ENCODE measurements at regions not wholly inside any gene's neighbourhood (a gene's known extent, or its start where the extent isn't known, plus 50 kb on each side); places are given as distances from the start of the nearest gene placed in this dataset.
"Not testable (repeated sequence)": the region's sequence is repeated elsewhere in the genome, so short reads cannot be mapped to it uniquely, and the experiment has no call there.

DNA sequence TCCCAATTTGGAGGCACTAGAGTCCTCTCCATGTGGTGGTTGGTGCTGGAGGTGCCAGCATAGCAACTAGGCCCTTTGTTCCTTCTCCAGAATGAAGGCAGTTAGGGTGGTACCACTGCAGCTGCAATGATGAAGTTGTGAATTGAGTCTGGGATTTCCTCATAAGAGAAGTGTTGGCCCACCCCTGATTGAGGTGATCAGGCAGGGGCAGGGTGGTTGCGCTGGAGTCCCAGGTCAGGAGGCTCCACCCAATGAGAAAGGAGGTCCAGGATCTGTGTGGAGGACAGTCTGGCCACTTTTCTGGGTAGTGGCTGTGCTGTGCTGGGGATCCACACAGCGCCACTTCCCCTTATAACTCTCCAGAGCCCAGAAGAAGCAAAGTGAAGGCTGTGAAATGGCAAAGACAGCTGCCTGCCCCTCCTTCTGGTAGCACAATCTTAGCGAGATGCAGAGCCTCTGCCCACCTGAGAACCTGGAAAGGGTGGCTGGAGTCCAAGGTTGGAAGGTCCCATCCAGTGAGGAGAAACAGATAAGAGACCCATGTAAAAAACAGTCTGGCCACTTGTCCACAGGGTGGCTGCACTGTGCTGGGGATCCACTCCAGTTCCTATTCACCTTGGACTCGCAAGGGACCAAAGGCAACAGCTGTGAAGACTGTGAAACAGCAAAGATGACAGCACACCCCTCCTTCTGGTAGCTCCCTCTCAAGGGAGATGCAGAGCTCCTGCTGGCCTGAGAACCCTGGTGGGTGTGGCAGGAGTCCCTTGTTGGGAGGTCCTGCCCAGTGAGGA, 124.6 kb downstream of the RRAGB start:
- Histone ChIP-seq H3K36me3 (ENCODE audit: control insufficient read depth, insufficient read depth, low read length) (no peaks in the 10 kb centered on the region), H3K4me3 (replicated peaks; ENCODE audit: low read depth, low read length) (no peak overlapping the region), H3K27me3 (replicated peaks; ENCODE audit: control insufficient read depth, insufficient read depth, low read length) (no peaks in the 10 kb centered on the region)
- no peak for DNase-seq (ENCODE audit: extremely low read depth, insufficient read length)
- TF ChIP-seq, protein P1, sequence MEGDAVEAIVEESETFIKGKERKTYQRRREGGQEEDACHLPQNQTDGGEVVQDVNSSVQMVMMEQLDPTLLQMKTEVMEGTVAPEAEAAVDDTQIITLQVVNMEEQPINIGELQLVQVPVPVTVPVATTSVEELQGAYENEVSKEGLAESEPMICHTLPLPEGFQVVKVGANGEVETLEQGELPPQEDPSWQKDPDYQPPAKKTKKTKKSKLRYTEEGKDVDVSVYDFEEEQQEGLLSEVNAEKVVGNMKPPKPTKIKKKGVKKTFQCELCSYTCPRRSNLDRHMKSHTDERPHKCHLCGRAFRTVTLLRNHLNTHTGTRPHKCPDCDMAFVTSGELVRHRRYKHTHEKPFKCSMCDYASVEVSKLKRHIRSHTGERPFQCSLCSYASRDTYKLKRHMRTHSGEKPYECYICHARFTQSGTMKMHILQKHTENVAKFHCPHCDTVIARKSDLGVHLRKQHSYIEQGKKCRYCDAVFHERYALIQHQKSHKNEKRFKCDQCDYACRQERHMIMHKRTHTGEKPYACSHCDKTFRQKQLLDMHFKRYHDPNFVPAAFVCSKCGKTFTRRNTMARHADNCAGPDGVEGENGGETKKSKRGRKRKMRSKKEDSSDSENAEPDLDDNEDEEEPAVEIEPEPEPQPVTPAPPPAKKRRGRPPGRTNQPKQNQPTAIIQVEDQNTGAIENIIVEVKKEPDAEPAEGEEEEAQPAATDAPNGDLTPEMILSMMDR (IDR thresholded peaks at IDR 0.05; ENCODE audit: insufficient read depth, low read length, poor library complexity, severe bottlenecking): no peak

DNA sequence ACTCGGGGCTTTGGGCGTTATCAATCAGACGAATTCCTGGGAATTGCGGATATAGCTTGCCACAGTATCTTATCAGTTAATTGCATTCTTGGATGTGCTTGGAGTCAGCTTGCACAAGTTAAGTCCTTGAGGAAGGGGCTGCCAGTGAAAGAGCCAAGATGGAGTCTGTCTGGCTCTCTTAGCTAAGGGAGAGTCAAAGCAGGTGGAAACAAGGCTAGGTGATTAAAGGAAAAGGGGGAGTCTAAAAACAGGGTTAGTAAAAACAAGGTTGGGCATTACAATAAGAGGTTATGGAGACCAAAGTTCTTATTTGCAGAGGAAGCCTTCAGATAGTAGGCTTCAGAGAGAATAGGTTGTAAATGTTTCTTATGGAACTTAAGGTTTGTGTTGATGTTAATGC, 149.2 kb downstream of the RRAGB start:
- not testable (repeated sequence) for H3K36me3 ChIP-seq (ENCODE audit: control insufficient read depth, insufficient read depth, low read length); H3K27me3 ChIP-seq (replicated peaks; ENCODE audit: control insufficient read depth, insufficient read depth, low read length); DNase-seq (ENCODE audit: extremely low read depth, insufficient read length); H3K4me3 ChIP-seq (replicated peaks; ENCODE audit: low read depth, low read length)

DNA sequence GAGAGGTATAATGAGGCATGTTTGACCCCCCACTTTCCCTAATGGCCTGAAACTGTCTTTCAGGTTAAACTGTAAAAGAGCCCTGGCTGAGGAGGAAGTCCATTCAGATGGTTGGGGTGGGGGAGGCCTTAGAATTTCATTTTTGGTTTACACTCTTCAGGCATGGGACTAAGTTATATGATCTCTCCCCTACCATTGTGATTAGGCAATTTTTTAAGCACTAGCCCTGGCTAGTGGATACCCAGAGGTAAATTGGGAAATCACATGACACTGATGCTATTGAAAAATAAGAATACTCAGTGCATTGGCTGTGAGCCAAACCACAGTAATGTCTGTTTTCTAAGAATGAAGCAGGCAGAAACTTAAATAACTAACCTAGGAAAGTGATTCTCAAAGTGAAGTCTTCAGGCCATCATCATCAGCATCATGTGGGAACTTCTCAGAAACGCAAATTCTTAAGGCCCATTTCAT, 149.7 kb downstream of the RRAGB start:
- Histone ChIP-seq H3K27me3 (replicated peaks; ENCODE audit: control insufficient read depth, insufficient read depth, low read length) (no peaks in the 10 kb centered on the region), H3K4me3 (replicated peaks; ENCODE audit: low read depth, low read length) (no peak overlapping the region), H3K36me3 (ENCODE audit: control insufficient read depth, insufficient read depth, low read length) (no peaks in the 10 kb centered on the region)
- TF ChIP-seq, protein P1 (IDR thresholded peaks at IDR 0.05; ENCODE audit: insufficient read depth, low read length, poor library complexity, severe bottlenecking): no peak
- DNase-seq (ENCODE audit: extremely low read depth, insufficient read length): peak; percentile 61

DNA sequence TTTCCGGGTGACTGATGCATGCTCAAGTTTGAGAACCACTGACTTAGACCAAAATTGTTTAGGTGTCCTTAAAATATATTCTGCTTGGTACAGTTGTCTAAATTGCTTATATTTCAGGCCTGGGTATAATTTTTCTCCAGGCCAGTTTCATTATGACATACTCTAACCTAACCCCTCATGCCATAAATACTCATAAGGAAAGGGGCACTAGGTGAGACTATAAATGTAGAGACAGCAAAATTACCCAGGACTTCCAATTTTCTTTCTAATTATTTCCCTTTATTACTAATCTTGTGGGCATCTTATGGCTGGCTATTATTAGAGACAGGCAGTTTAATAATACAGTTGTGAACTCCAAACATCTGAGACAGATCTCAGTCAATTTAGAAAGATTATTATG, 150.2 kb downstream of the RRAGB start:
- TF ChIP-seq, protein P1 (IDR thresholded peaks at IDR 0.05; ENCODE audit: insufficient read depth, low read length, poor library complexity, severe bottlenecking): no peak
- Histone ChIP-seq H3K4me3 (replicated peaks; ENCODE audit: low read depth, low read length) (no peak overlapping the region), H3K27me3 (replicated peaks; ENCODE audit: control insufficient read depth, insufficient read depth, low read length) (no peaks in the 10 kb centered on the region), H3K36me3 (ENCODE audit: control insufficient read depth, insufficient read depth, low read length) (no peaks in the 10 kb centered on the region)
- DNase-seq (ENCODE audit: extremely low read depth, insufficient read length): peak; percentile 44

DNA sequence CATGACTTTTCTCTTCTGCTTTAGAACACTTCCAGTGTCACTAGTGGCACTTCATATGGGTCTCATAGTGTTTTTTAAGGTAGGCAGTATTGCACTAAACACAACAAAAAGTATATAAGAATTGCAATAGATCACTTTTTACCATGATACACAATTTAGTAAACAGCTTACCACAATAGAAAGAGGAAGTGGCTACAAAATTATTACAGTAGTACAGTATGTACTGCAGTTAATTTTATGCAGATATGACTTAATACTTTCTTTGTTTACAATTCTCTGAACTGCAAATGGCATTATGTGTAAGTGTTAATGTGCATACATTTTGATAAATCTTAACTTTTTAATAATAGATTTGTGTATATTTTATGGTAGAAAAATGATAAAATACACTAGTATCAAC, 157.3 kb downstream of the RRAGB start:
- Histone ChIP-seq H3K4me3 (replicated peaks; ENCODE audit: low read depth, low read length) (no peak overlapping the region), H3K36me3 (ENCODE audit: control insufficient read depth, insufficient read depth, low read length) (no peaks in the 10 kb centered on the region), H3K27me3 (replicated peaks; ENCODE audit: control insufficient read depth, insufficient read depth, low read length) (no peaks in the 10 kb centered on the region)
- TF ChIP-seq, protein P1 (IDR thresholded peaks at IDR 0.05; ENCODE audit: insufficient read depth, low read length, poor library complexity, severe bottlenecking): no peak
- DNase-seq (ENCODE audit: extremely low read depth, insufficient read length): peak; percentile 3

DNA sequence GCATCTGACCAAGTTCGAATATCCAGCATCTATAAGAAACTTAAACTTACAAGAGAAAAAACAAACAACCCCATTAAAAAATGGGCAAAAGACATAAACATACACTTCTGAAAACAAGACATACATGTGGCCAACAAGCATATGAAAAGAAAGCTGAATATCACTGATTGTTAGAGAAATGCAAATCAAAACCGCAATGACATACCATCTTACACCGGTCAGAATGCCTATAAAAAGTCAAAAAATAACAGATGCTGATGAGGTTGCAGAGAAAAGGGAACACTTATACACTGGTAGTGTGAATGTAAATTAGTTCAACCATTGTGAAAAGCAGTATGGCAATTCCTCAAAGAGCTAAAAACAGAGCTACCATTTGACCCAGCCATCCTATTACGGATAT, 166.0 kb downstream of the RRAGB start:
- not testable (repeated sequence) for H3K4me3 ChIP-seq (replicated peaks; ENCODE audit: low read depth, low read length); H3K36me3 ChIP-seq (ENCODE audit: control insufficient read depth, insufficient read depth, low read length); DNase-seq (ENCODE audit: extremely low read depth, insufficient read length); H3K27me3 ChIP-seq (replicated peaks; ENCODE audit: control insufficient read depth, insufficient read depth, low read length)

Data from GM06990 (cell line).